ENCODE measurements at regions not wholly inside any gene's neighbourhood (a gene's known extent, or its start where the extent isn't known, plus 50 kb on each side); places are given as distances from the start of the nearest gene placed in this dataset.

DNA sequence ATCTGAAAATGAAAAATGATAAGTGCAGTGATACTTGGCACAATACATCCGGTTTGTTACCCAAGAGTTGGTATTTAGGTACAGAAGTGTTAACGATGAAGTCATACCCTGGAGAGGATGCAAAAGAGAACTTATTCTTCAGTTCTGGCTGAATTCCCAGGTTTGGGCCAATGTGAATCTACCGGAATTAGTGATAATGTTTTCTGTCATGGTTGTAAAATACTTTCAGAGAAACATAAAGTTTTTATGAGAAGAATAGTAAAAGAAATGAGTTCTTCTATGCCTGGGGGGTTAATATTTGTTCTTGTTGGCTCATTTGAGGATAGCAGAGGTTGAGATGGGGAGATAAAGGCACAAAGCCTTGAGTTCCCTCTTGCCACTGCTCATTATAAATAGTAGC, 509.9 kb upstream of the POU3F2 start:
- TF ChIP-seq, protein P1, sequence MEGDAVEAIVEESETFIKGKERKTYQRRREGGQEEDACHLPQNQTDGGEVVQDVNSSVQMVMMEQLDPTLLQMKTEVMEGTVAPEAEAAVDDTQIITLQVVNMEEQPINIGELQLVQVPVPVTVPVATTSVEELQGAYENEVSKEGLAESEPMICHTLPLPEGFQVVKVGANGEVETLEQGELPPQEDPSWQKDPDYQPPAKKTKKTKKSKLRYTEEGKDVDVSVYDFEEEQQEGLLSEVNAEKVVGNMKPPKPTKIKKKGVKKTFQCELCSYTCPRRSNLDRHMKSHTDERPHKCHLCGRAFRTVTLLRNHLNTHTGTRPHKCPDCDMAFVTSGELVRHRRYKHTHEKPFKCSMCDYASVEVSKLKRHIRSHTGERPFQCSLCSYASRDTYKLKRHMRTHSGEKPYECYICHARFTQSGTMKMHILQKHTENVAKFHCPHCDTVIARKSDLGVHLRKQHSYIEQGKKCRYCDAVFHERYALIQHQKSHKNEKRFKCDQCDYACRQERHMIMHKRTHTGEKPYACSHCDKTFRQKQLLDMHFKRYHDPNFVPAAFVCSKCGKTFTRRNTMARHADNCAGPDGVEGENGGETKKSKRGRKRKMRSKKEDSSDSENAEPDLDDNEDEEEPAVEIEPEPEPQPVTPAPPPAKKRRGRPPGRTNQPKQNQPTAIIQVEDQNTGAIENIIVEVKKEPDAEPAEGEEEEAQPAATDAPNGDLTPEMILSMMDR (IDR thresholded peaks at IDR 0.05), result no peak
- H3K9me3 ChIP-seq, result no peaks in the 10 kb centered on the region
- H3K27ac ChIP-seq, result no peak overlapping the region
- DNase-seq, result no peak
- no peaks in the 10 kb centered on the region for H3K27me3 ChIP-seq (ENCODE audit: low read depth)
- H3K4me3 ChIP-seq, result no peak overlapping the region
- intact Hi-C loops (cut with DNase I), result no loop called here
- no peak for ATAC-seq
- no peaks in the 10 kb centered on the region for H3K36me3 ChIP-seq
- no peaks in the 10 kb centered on the region for H3K4me1 ChIP-seq

DNA sequence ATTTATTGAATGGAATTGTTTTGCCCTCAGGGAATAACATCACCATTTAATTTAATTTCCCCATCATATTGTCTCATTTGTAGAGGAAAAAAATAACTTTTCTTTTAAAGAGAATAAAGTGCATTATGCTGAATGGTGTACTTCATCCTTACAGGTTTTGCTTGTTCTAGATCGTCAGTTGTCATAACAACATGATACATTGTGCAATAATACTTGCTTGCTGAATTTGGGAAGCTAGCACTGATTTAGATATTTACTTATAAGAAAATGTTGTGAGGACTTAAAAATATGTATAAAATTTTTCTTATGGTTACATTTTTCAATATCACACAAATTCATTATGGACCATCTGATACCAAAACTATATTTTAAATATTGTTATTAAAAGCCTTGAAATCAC, 509.0 kb upstream of the POU3F2 start:
- ATAC-seq (no peak), DNase-seq (no peak)
- H3K4me1 ChIP-seq, result no peaks in the 10 kb centered on the region
- H3K27ac ChIP-seq, result no peak overlapping the region
- H3K9me3 ChIP-seq, result no peaks in the 10 kb centered on the region
- intact Hi-C loops (cut with DNase I), result no loop called here
- TF ChIP-seq, protein P1 (IDR thresholded peaks at IDR 0.05), result no peak
- H3K36me3 ChIP-seq, result no peaks in the 10 kb centered on the region
- H3K4me3 ChIP-seq, result no peak overlapping the region
- H3K27me3 ChIP-seq (ENCODE audit: low read depth), result no peaks in the 10 kb centered on the region

DNA sequence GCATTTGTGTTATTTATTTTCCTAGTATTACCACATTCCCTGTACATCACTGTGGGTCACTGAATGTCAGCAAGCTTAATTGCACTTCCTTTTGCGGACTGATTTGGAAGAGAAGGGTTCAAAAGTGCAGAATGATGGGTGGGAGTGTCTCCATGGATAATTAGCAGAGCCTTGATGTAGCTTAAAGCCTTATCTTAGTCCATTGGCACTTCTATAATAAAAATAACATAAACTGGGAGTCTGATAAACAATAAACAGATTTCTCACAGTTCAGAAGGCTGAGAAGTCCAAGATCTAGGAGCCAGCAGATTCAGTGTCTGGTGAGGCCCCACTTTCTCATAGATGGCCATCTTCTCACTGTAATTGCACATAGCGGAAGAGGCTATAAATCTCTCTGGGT, 501.1 kb upstream of the POU3F2 start:
- H3K9me3 ChIP-seq, result no peaks in the 10 kb centered on the region
- no peak overlapping the region for H3K4me3 ChIP-seq
- H3K27me3 ChIP-seq (ENCODE audit: low read depth), result no peaks in the 10 kb centered on the region
- TF ChIP-seq, protein P1 (IDR thresholded peaks at IDR 0.05), result no peak
- no peaks in the 10 kb centered on the region for H3K36me3 ChIP-seq
- no peak for DNase-seq
- no peak for ATAC-seq
- H3K4me1 ChIP-seq, result no peaks in the 10 kb centered on the region
- intact Hi-C loops (cut with DNase I), result no loop called here
- H3K27ac ChIP-seq, result no peak overlapping the region

DNA sequence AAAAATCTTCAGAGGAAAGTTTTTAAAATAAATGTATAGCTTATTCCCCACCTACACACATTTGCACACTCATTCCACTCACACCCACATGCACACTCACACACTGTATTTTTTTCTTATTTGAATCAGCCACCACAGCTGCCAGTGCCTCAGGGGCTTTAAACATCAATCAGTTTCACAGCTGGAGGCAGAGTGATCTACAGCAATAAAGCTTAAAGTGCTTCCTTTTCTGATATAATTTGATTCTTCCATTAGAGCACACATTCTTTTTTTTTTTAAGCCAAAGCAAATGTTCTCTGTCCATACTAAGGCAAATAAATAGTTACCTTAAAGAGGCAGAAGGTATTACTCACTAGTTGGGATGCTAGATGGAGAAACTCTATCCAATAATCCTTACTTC, 498.8 kb upstream of the POU3F2 start:
- H3K4me3 ChIP-seq, result no peak overlapping the region
- ATAC-seq (no peak), DNase-seq (no peak)
- no peaks in the 10 kb centered on the region for H3K36me3 ChIP-seq
- H3K4me1 ChIP-seq, result no peaks in the 10 kb centered on the region
- H3K9me3 ChIP-seq, result no peaks in the 10 kb centered on the region
- TF ChIP-seq, protein P1 (IDR thresholded peaks at IDR 0.05), result no peak
- intact Hi-C loops (cut with DNase I), result no loop called here
- H3K27me3 ChIP-seq (ENCODE audit: low read depth), result no peaks in the 10 kb centered on the region
- no peak overlapping the region for H3K27ac ChIP-seq

DNA sequence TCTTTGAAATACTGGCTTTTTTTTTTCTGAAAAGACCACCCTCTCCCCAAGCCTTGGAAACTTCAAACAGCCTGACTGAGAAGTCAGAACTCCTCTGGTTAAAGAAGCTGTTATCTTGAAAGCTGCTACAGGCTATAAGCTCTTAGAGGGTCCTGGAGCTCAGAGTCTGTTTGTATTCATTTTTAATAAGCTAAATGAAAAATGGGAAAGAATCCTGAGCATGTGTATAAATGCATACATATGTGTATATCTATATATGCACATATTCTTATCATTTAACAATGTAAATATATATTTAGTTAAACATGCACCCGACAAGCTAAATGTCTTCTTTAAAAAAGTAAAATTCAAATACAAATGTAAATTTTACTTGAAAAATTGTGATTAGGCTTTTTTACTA, 494.9 kb upstream of the POU3F2 start:
- intact Hi-C loops (cut with DNase I), result no loop called here
- ATAC-seq, result no peak

More for the DNA sequence above, 494.9 kb upstream of the POU3F2 start:
- no peaks in the 10 kb centered on the region for H3K27me3 ChIP-seq (ENCODE audit: low read depth)
- no peak overlapping the region for H3K27ac ChIP-seq
- TF ChIP-seq, protein P1 (IDR thresholded peaks at IDR 0.05), result no peak
- no peaks in the 10 kb centered on the region for H3K9me3 ChIP-seq
- H3K36me3 ChIP-seq, result no peaks in the 10 kb centered on the region
- H3K4me3 ChIP-seq, result no peak overlapping the region
- H3K4me1 ChIP-seq, result no peaks in the 10 kb centered on the region
- no peak for DNase-seq
